ENCODE measurements at regions not wholly inside any gene's neighbourhood (a gene's known extent, or its start where the extent isn't known, plus 50 kb on each side); places are given as distances from the start of the nearest gene placed in this dataset.

GRCh38 chr7:131942287-131943150 is 386.1 kb upstream of the PODXL start:
- no peaks in the 10 kb centered on the region for H4K20me1 ChIP-seq (ENCODE audit: low read length)
- no peaks in the 10 kb centered on the region for H3K79me2 ChIP-seq (ENCODE audit: low read length)
- CTCF ChIA-PET: interaction anchor here (1.0 kb wide), 1 partner anchor 84 kb away, joined by 3 read pairs; no protein-coding TSS in a partner anchor
- POLR2A ChIA-PET (ENCODE audit: unreplicated experiment): no interaction called here
- H3K4me2 ChIP-seq (ENCODE audit: low read length): no peak overlapping the region
- no peak overlapping the region for H3K4me3 ChIP-seq (ENCODE audit: low read length)
- H3K27me3 ChIP-seq (ENCODE audit: low read length): no peaks in the 10 kb centered on the region; the same call in 1 of the 2 replicates
- no peaks in the 10 kb centered on the region for H3K9me2 ChIP-seq (replicated peaks; ENCODE audit: low read length)
- no peak overlapping the region for H3K9ac ChIP-seq (ENCODE audit: low read length)
- intact Hi-C loops (cut with micrococcal nuclease): loop anchor here (10.0 kb wide), 1 partner anchor 258 kb away; no protein-coding TSS in a partner anchor
- TF ChIP-seq CTCF (conservative IDR thresholded peaks at IDR 0.05; ENCODE audit: low read depth, low read length) (no peak), EZH2phosphoT487 (IDR thresholded peaks at IDR 0.05; ENCODE audit: borderline replicate concordance, low read length) (no peak), EZH2 (IDR thresholded peaks at IDR 0.05; ENCODE audit: low read length, unreplicated experiment) (no peak)
- H3K4me1 ChIP-seq (ENCODE audit: insufficient read depth, low read length): peaks cover 8% of the 10 kb centered on the region; the same call in 1 of the 2 replicates
- H2AFZ ChIP-seq (ENCODE audit: low read length): no peak overlapping the region
- no peak overlapping the region for H3K27ac ChIP-seq (ENCODE audit: low read length)
- H3F3A ChIP-seq (ENCODE audit: low read length, unreplicated experiment): no peaks in the 10 kb centered on the region
- ATAC-seq: no peak
- no TSS peak for BruUV-seq (replicated peaks)
- H3K36me3 ChIP-seq (ENCODE audit: low read depth, low read length): no peaks in the 10 kb centered on the region
- DNase-seq: no peak
- no peaks in the 10 kb centered on the region for H3K9me3 ChIP-seq (ENCODE audit: low read length)

- Histone ChIP-seq H3K9ac (ENCODE audit: low read length) (no peak overlapping the region), H3K9me3 (ENCODE audit: low read length) (no peaks in the 10 kb centered on the region), H3K79me2 (ENCODE audit: low read length) (no peaks in the 10 kb centered on the region), H3K4me2 (ENCODE audit: low read length) (no peak overlapping the region), H3K4me3 (ENCODE audit: low read length) (no peak overlapping the region), H4K20me1 (ENCODE audit: low read length) (no peaks in the 10 kb centered on the region), H3K9me2 (replicated peaks; ENCODE audit: low read length) (no peaks in the 10 kb centered on the region), H3K4me1 (ENCODE audit: insufficient read depth, low read length) (peaks cover 8% of the 10 kb centered on the region; the same call in 1 of the 2 replicates), H3K27ac (ENCODE audit: low read length) (no peak overlapping the region), H3K27me3 (ENCODE audit: low read length) (no peaks in the 10 kb centered on the region; the same call in 1 of the 2 replicates), H2AFZ (ENCODE audit: low read length) (no peak overlapping the region), H3F3A (ENCODE audit: low read length, unreplicated experiment) (no peaks in the 10 kb centered on the region), H3K36me3 (ENCODE audit: low read depth, low read length) (no peaks in the 10 kb centered on the region)
- DNase-seq: no peak
- TF ChIP-seq EZH2phosphoT487 (IDR thresholded peaks at IDR 0.05; ENCODE audit: borderline replicate concordance, low read length) (no peak), CTCF (conservative IDR thresholded peaks at IDR 0.05; ENCODE audit: low read depth, low read length) (no peak), EZH2 (IDR thresholded peaks at IDR 0.05; ENCODE audit: low read length, unreplicated experiment) (no peak)
- intact Hi-C loops (cut with micrococcal nuclease): loop anchor here (10.0 kb wide), 1 partner anchor 256 kb away; no protein-coding TSS in a partner anchor
- ChIA-PET POLR2A (ENCODE audit: unreplicated experiment) (no interaction called here), CTCF (no interaction called here)
- ATAC-seq: no peak
- no TSS peak for BruUV-seq (replicated peaks)
Observed at GRCh38 chr7:131941291-131941690, 384.9 kb upstream of the PODXL start.
